ENCODE measurements at regions not wholly inside any gene's neighbourhood (a gene's known extent, or its start where the extent isn't known, plus 50 kb on each side); places are given as distances from the start of the nearest gene placed in this dataset.

- no peak overlapping the region for H3K4me3 ChIP-seq (ENCODE audit: low read length)
- TF ChIP-seq CTCF (IDR thresholded peaks at IDR 0.05; ENCODE audit: insufficient read depth, low read depth, low read length, missing control alignments), result no peak
- no peak for DNase-seq (ENCODE audit: low read depth)
Observed at GRCh38 chr21:28431022-28431421, 561.7 kb downstream of the LTN1 start.

DNA sequence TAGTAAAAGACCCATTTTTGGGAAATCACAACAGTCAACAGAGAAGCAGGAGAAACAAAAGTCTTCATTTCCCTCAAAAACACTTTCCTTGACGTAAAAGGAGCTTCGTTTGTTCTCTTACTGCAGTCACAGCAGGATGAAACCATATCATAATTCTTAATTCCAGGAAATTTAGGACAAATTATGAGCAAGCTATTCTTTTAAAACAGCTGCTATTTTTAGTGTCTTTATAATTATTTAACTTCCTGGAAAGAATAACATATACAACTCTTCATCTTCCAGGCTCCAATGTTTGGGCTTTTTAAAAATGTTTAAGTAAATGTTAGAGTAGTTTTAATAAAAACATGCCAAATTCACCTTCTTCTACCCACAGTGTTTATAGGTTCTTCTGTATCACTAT, 563.5 kb downstream of the LTN1 start:
- DNase-seq (ENCODE audit: low read depth), result no peak
- no peak for TF ChIP-seq CTCF (IDR thresholded peaks at IDR 0.05; ENCODE audit: insufficient read depth, low read depth, low read length, missing control alignments)
- no peak overlapping the region for H3K4me3 ChIP-seq (ENCODE audit: low read length)

- no peak overlapping the region for H3K4me3 ChIP-seq (ENCODE audit: low read length)
- peak; percentile 9 for DNase-seq (ENCODE audit: low read depth)
- no peak for TF ChIP-seq CTCF (IDR thresholded peaks at IDR 0.05; ENCODE audit: insufficient read depth, low read depth, low read length, missing control alignments)
Observed at GRCh38 chr21:28427394-28428022, 565.2 kb downstream of the LTN1 start.

DNA sequence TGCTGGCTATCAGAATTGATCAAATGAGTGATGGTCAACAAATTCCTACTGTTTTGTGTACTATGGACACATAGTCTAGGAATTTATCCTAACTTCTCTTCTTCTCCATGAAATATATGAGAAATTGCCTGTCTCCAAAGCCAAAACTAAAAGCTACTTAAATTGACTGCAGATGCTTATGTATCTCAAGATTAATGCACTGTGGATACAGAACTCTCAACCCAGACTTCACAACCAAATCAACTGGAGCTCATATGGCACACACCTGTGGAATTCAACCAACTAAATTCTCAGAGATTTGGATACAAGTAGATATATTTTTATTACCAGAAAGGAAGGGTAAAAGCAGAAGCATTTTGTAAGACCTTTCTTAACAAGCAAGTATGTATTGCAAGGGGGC, 566.1 kb downstream of the LTN1 start:
- no peak overlapping the region for H3K4me3 ChIP-seq (ENCODE audit: low read length)
- no peak for TF ChIP-seq CTCF (IDR thresholded peaks at IDR 0.05; ENCODE audit: insufficient read depth, low read depth, low read length, missing control alignments)
- no peak for DNase-seq (ENCODE audit: low read depth)

DNA sequence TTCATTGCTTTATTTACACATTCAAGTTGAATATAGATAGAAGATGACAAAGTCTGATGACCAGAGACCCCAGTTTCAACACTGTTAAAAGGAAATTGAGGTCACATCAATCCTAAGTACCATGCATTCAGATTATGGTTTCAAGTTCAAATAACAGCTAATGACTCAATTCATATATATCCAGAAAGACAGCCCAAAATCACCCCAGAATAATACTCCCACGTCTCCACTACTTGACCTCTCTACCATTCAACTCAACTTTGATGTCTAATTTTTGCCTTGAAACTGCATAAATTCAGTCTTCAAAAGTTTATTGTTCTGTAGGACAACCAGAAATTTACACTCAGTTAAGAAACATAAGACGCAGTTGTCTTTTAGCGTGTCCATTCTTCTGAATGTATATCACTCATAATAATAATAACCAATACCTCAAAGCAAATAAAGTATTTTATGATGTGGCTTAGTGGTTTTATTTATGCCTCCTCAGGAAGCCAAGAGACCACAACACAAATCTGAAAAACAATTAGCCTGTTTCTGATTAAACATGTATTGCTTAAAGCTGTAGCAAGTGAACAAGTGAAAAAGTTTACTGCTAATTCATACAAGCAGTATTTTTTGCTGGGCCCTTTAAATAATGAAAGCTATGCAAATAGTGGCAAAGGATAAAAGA, 569.0 kb downstream of the LTN1 start:
- no peak for TF ChIP-seq CTCF (IDR thresholded peaks at IDR 0.05; ENCODE audit: insufficient read depth, low read depth, low read length, missing control alignments)
- no peak overlapping the region for H3K4me3 ChIP-seq (ENCODE audit: low read length)
- no peak for DNase-seq (ENCODE audit: low read depth)

GRCh38 chr21:28421716-28422524, 570.8 kb downstream of the LTN1 start:
- H3K4me3 ChIP-seq (ENCODE audit: low read length), result no peak overlapping the region
- TF ChIP-seq CTCF (IDR thresholded peaks at IDR 0.05; ENCODE audit: insufficient read depth, low read depth, low read length, missing control alignments), result no peak
- peak; percentile 40 for DNase-seq (ENCODE audit: low read depth)
